ENCODE measurements at regions not wholly inside any gene's neighbourhood (a gene's known extent, or its start where the extent isn't known, plus 50 kb on each side); places are given as distances from the start of the nearest gene placed in this dataset.
"Not testable (repeated sequence)": the region's sequence is repeated elsewhere in the genome, so short reads cannot be mapped to it uniquely, and the experiment has no call there.

DNA sequence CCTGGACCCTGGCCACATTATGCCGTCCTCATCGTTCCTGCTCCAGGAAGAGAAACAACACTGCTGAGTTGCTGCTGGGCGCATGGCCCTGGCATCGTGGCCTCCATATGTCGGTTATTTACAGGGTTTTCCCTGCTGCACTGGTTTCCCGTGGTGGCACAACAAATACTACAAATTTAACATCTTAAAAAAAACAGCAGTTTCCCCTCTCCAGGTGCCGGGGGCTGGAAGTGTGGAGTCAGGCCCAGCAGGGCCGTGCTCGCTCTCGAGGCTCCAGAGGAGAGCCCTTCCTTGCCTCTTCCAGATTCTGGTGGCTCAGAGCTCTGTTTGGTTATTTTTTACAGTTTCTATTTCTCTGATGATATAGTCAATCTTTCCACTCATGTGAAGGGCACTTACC, 777.8 kb upstream of the TPTE start:
- TF ChIP-seq, protein P1, sequence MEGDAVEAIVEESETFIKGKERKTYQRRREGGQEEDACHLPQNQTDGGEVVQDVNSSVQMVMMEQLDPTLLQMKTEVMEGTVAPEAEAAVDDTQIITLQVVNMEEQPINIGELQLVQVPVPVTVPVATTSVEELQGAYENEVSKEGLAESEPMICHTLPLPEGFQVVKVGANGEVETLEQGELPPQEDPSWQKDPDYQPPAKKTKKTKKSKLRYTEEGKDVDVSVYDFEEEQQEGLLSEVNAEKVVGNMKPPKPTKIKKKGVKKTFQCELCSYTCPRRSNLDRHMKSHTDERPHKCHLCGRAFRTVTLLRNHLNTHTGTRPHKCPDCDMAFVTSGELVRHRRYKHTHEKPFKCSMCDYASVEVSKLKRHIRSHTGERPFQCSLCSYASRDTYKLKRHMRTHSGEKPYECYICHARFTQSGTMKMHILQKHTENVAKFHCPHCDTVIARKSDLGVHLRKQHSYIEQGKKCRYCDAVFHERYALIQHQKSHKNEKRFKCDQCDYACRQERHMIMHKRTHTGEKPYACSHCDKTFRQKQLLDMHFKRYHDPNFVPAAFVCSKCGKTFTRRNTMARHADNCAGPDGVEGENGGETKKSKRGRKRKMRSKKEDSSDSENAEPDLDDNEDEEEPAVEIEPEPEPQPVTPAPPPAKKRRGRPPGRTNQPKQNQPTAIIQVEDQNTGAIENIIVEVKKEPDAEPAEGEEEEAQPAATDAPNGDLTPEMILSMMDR (IDR thresholded peaks at IDR 0.05; ENCODE audit: low read depth, low read length, missing input control): not testable (repeated sequence)
- TF ChIP-seq RXRA (IDR thresholded peaks at IDR 0.05): not testable (repeated sequence)
